HG02970 (cell line): ENCODE measurements at regions not wholly inside any gene's neighbourhood (a gene's known extent, or its start where the extent isn't known, plus 50 kb on each side); places are given as distances from the start of the nearest gene placed in this dataset.
"Not testable (repeated sequence)": the region's sequence is repeated elsewhere in the genome, so short reads cannot be mapped to it uniquely, and the experiment has no call there.

ENCODE experiments used
- ATAC-seq: cut with Tn5 transposase; IDR thresholded peaks from one replicate; pipeline ENCODE4 v1.9.1; 2021; ENCODE audit warnings: mild to moderate bottlenecking, moderate library complexity, moderate number of reproducible peaks; ENCODE audit not compliant: unreplicated experiment, low FRiP score

DNA sequence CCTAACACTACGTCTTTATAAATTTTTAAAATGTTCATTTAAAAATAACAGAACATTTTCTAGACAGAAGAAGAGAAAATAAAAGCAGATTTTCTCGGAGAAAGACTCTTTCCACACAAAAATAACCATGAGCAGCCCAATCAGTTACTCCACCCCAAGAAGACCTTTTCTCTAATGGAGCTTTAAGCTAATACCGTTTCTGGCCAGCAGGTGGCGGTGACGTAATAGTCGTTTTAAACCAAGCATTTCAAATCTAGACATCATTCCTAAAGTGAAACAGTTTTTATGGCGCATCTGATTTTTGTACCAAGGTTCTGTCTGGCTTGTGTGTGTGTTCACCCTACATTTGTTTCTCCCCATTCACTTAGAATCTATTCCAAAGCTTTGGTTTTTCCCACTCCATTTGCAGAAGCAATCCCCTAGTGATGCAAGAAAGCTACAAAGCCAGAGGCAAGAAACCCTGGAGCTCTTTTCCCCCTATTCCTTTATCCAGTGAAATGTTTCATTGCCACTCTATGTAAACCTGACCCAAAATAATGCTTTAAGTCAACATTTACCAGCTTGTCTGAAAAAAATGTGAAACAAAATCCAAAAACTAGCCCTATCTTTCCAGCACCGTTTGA is 336.7 kb upstream of the IGF1R start:
- ATAC-seq, result peak; percentile 75

DNA sequence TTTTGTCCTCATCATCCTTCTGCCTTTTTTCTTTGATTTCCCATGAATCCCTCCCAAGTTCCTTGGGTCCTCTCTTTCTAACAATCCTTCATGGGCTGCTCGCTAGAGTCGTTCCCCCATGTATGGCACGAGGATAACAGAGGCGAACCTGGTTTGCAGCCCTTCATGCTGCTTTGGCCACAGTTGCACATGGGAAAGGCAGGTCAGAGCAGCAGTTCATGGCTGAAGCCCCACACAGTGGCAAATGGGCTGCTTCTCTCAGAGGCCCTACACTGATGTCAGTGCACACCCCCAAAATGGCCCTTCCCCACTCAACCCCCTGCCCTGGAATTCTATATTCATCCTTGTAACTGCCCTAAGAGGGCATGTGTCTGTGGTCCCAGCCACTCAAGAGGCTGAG is 335.4 kb upstream of the IGF1R start:
- no peak for ATAC-seq

DNA sequence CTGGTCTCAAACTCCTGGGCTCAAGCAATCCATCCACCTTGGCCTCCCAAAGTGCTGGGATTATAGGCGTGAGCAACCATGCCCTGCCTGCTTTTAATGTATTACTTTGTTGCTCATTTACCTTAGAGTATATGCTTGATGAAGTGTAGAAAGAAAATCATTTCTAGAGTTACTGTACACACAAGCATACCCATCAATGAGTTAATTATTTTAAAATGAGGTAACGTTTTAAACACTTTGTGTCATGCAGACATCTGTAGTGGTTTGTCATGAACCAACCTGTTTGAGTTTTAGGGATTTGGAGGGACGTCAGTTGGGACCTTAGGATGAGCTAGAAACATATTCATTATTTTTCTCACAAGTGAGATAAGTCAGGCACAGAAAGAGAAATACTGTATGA is 332.4 kb upstream of the IGF1R start:
- no peak for ATAC-seq

DNA sequence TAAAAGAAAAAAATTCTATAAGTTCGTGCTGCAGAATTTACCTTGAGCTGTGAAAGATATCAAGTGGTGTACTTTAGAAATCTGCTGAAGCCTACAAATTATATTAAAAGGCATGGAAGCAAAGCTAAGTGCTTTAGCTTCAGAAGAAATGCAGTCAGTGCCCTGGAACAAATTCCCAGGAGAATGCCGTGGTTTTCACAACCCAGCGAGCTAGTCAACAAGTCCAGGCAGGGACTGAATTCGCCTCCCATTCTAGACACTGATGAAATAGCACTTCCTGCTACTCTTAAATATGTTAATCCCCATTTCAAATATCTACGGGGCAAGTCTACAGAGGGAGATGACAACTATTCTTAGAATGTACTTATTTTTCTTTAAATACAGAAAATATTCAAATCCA is 326.4 kb upstream of the IGF1R start:
- no peak for ATAC-seq

DNA sequence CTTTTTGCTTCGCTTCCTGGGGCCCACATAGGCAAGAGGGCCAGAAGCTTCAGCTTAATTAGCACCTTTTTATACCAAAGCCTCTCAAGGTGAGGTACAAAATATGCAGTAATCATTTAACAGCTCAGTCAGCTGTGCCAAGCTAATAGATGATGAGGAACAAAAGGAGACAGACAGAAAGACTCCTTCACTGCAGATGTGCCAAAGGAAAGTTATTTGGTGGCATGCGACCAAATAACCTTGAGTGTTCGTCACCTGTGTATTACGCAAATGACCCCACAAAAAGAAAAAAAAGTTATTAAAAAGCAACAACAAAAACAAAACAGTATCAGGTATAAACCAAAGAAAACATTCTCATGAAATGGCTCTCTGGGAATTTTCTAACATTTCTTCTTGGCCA is 325.8 kb upstream of the IGF1R start:
- no peak for ATAC-seq

DNA sequence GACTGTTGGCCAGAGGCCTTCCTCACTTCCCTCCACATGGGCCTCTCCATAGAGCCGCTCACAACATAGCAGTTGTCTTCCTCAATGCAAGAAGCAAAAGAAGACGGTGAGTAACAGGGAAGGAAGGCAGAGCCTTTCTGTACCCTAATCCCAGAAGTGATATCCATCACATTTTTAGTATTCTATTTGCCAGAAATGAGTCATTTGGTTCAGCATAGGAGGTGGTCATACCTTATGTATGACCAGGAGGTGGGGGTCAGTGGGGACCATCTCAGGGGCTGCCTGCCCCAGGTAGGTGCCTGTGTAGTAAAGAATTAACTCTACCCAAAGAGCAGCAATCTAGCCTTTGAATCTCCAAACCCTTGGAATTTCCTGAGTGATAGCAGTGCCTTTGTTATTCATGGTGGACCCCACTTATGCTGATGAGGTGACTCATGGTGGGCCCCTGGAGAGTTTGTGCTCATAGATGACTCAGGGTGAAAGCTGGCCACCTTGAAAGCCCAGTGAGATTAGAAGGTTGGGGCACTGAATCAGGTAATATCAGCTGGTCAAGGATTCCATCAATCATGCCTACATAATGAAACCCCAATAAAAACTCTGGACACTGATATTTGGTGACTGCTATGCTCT is 323.9 kb upstream of the IGF1R start:
- ATAC-seq, result no peak

DNA sequence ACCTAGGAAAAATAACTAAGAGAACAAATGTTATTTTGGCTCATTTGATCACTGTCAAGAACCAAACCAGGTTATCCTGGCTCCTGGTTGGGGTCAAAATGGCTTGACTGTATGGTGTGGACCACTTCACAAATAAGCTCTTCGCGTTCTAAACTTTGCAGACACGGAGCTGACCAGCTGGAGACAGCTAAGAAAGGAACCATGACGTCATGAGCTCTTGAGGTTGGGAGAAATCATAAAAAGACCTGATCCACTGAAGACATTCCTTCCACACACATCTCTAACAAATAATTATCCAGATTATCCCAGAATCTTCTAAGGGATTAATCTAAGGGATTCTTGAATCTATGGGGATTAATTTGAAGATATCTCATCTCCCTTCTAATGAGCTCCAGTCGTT is 321.5 kb upstream of the IGF1R start:
- no peak for ATAC-seq

DNA sequence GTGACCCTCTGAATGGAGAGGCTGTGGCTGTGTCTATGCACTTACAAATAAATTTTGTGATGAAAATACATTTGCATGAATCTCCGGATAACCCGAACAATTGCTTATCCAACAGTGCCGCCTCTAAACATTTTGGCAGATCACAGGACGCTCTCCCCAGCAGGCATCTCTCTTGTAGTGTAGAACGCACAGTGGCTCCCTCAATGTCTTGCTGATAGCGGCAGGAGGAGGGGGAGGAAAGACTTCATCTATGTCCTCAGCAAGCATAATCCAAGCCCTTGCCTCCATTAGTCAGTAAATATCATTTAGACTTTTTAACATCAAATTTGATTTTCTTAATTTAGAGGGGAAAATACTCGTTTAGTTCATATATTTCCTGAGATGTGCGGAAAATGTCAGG is 318.1 kb upstream of the IGF1R start:
- no peak for ATAC-seq

DNA sequence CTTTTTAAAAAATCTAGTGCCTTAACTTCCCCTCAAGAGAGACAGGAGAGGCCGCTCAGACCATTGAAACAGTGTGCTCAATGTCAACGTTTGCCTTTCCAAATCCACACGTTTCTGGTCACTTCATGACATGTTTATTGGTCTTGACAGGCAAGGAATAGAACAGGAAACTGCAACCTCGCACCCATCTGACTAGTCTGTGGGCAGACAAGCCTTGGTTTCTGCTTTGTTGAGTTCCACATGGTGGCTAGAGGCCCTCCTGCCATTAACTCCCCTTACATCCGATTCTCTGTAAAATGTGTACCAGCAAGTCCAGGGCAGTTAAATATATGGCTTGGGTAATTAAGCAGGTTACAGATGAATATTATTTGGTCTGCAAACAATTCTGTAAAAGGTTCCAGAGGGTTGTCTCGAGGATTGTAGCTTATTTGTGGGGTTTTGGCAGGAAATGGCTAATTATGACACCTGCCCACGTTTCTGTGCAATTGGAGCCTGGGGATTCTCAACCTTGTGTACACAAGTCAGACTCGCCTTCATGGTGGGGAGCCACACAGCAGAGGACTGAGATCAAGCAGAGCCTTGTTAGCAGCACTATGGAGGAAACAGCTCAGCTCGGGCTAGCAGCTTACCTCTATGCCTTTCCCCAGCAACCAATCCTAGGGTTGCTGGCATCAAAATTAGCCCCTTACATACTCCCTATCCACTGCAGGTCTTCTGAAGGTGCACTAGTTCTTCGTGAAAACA is 317.5 kb upstream of the IGF1R start:
- ATAC-seq, result no peak

DNA sequence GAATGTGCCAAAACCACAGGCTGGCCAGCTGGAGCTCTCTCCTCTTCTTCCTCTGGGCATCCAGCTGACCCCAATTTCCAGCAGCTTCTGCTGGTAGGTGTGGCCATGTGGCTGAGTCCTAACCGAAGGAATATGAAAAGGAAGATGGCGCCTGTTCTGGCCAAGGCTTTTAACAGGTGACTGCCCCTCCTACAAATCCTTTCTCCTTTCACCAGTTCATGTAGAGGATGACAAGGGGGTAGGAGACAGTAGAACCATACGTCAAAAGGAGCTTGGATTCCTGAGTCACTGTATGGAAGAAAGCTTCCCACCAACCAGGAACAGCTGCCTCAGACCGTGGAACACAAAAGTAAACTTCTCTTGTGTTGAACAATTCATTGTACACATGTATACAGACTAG is 316.7 kb upstream of the IGF1R start:
- ATAC-seq, result no peak

DNA sequence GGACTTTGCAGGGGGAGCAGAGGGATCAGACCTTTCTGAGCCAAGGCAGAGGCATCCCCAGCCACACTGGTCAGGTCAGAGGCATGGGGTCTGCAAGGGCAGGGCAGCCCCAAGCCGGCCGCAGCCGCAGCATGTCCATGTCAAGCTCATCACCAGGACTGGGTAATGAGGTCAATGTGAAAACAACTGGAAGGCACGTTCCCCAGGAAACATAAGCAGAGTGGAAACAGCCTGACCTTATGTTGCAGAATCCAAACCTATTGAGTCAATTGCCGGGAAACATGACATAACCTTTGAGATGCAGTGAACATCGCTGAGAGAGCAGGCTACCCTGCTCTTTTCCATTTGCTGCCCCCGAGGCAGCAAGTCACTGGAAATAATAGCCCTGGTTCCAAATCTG is 315.1 kb upstream of the IGF1R start:
- ATAC-seq, result no peak

DNA sequence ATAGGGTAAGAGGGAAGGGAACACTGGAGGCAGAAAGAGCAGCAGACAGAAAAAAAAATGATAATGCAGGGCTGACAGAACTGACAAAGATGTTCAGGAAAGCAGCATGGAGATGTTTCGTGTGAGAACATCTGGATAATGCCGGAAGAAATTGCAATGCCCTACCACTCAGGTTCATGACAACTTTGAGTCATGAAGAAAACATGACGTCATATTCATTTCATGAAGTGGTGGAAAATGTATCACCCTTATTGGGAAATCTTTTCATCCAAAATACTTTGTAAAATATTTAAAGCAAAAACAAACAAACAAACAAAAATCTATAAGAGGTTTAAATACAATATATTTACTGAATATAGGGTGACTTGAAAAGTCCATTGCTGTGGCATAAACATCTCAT is 305.4 kb upstream of the IGF1R start:
- no peak for ATAC-seq

DNA sequence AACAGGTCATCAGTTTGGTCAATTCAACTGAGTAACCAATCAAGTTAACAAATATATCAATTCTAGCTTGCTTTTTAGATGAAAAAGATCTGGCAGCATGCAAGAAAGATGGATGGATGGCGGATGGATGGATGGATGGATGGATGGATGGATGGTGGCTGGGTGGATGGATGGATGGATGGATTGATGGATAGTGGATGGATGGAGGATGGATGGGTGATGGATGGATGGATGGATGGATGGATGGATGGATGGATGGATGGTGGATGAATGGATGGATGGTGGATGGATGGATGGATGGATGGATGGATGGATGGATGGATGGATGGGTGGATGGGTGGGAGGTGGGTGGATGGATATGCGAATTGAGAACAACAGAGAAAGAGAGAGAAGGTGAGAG is 303.7 kb upstream of the IGF1R start:
- ATAC-seq, result no peak

DNA sequence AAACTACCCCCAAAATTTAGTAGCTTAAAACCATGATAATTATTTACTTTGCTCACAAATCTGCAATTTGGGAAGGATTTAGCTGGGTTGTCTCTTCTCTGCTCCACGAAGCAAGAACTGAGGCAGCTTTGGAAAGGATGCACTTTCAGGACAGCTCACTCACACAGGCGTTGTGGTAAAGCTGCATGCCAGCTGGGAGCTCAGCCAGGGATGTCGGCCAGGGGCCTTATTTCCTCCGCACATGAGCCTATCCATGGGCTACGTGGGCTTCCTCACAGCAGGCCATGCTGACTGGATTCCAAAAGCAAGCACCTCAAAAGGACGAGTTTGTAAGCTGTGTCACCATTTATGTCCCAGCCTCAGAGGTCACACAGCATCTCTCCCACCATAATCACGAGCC is 301.3 kb upstream of the IGF1R start:
- ATAC-seq, result no peak

DNA sequence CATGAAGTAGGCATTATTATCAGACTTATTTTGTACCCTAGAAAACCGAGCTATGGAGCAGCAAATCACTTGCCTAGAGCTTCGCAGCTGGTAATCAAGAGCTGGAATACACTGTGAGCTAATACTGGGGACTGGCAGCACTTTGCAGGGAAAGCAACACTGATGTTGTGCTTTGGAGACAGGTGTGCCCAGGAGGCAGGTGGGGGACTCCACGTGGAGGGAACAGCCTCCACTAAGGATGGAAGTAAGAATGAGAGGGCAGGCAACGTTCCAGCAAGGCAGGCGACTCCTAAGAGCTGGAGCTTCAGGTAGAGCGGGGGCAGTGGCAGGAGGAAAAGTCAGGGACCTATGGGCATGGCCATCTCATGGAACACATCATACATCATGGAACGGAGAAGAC is 300.5 kb upstream of the IGF1R start:
- no peak for ATAC-seq

DNA sequence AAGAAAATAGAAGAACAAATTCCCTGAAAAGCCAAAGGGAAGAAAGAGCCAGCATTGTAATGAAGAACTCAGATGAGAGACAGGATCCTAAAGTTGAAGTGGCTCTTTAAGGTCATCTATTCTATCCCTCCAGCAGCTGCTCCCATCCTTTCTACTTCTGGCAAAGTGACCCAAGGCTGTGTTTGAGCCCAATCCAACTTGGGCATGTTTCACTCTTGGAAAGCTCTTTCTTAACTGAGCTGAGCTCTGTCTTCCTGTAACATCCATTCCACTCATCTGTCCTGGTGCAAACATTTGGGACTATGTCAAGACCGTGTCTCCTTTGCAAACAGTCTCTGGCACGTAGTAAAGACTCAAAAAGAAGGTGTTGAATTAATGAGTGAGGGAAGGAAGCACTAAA is 298.1 kb upstream of the IGF1R start:
- ATAC-seq, result no peak

DNA sequence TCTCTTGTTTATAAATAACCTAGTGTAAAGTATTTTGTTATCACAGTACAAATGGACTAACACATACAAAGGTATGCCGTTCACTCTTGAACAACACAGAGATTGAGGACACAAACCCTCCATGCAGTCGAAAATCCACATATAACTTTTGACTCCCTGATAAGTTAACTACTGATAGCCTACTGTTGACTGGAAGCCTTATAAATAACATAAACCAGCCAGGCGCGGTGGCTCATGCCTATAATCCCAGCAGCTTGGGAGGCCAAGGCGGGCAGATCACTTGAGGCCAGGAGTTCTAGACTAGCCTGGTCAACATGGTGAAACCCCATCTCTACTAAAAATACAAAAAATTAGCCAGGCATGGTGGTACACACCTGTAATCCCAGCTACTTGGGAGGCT is 290.1 kb upstream of the IGF1R start:
- ATAC-seq, result not testable (repeated sequence)

DNA sequence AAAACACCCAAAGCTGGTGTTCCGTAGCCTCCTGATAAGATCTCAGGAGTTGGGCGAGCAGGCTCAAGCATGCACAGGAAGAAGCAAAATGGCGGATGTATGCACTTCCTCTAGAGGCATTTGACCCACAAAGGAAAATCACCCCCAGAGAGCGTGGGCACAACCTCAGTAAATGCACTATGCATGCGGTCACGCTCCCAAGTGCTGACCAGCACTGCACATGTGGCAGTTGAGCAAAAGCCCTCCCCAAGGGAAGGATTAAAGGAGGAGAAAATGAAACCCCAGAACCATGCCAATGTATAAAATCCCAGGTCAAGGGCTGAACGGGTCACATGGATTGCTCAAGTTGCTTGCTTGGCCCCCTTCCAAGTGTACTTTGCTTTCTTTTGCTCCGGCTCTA is 289.4 kb upstream of the IGF1R start:
- ATAC-seq, result no peak

DNA sequence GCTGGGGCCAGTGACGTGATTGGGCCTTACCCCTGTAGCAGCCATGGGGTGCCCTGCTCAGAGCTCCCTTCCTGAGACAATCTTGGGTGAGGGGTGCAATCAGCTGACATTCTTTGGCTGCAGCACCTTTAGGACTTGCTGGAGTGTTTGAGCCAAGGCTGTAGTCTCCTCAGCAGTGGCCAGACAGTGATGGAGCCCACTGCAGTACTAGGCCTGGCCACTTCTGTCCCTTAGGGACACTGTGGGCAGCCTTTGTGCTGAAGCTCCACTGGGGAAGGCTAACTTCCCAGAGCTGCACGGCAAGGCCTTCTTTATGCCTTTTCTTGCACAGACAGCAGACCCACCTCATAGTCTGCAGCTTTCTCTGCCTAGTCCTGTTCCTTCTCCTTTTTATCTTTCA is 284.9 kb upstream of the IGF1R start:
- ATAC-seq, result no peak

DNA sequence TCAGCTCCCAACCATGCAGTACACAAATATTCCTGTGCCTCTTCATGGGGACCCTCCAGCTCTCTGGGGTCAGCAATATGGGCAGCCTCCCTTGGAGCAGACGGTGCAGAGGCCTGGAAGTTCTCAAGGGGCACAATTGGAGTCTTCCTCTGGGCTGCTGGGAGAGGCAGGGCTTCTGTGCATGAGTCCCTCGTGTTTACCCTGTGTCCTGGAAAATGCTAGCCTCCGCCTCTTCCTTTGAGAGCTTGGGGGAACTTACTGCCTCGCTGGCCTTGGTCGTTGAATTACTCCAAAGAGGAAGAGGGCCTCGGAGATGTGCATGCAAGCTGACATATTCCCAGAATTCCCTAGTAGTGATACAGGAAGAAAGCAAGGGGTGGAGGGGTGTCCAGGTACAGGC is 284.4 kb upstream of the IGF1R start:
- no peak for ATAC-seq

DNA sequence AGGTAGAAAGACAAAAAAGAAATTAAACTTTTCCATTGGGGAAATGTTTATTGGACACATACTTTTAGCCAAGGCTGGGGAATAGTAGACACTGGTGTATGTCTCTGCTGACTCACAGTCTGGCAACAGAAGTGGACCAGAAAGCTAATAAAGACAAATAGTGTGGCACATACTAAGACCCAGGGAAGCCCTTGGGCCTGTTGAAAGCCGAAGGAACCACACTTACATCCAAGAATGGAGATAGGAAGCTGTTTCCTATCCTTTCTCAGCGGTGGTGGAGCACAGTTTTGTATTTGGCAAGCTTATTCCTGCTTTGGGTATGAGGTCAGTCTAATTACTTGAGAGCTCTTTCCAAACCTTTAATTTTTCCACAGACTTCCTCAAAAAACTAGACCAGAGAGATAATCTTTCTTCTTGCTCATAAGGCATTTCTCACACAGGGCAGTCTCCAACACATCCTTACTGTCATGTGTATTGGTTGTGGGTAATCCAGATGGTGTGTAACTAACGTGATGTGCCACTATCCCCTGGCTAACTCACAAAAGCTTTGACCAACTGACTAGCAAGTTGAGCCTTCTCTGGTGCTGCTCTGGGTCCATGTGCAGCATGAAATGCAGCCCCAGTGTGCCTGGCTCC is 279.1 kb upstream of the IGF1R start:
- ATAC-seq, result no peak
